Amygdala (tissue), 56 donors: ENCODE measurements at regions not wholly inside any gene's neighbourhood (a gene's known extent, or its start where the extent isn't known, plus 50 kb on each side); places are given as distances from the start of the nearest gene placed in this dataset.

Source experiments
- DNase-seq, 56 donors: peaks; one replicate each; lab custom pipeline; 2025; lab: John Stamatoyannopoulos, UW

- DNase-seq = no peak
Observed at GRCh38 chr1:79575424-79575823, 568.9 kb upstream of the ADGRL4 start.

DNA sequence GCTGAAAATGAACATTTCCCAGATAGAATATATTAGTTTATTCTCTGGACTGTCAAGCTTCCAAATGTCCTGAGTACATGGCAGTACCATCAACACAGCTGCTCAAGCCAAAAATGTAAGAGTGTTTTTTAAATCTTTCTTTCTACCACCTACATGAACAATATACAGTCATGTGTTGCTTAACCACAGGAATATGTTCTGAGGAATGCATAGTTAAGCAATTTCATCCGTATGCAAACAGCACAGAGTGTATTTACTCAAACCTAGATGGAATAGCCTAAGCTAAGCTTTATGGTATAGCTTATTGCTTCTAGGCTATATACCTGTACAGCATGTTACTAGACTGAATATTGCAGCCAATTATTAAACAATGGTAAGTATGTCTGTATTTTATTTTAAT, 561.9 kb upstream of the ADGRL4 start:
- no peak for DNase-seq

DNA sequence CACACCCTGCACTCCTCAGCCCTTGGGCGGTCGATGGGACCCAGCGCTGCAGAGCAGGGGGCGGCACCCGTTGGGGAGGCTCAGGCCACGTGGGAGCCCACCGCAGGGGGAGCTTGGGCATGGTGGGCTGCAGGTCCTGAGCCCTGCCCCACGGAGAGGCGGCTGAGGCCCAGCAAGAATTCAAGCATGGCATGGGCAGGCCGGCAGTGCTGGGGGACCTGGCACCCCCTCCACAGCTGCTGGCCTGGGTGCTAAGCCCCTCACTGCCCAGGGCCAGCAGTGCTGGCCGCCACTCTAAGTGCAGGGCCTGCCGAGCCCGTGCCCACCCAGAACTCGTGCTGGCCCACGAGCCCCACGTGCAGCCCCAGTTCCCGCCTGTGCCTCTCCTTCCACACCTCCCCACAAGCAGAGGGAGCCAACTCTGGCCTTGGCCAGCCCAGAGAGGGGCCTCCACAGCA, 555.0 kb upstream of the ADGRL4 start:
- DNase-seq = no peak

DNA sequence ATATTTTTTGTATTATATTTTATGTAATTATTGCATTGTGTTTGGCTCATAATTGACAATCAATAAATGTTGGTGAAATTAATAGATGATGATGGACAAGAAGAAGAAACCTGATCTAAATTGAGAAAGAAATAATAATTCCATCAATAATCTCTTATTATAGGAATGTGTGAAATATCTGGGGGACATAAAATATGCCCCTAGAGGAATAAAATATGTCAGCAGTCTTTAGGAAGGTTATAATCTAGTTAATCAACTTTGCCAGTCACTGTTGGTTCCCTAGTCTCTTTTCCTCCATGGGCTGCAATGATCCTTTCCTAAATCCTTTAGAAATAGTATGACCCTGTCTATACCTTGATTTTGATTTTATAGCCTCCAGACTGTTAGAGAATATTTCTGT, 549.7 kb upstream of the ADGRL4 start:
- DNase-seq = no peak

DNA sequence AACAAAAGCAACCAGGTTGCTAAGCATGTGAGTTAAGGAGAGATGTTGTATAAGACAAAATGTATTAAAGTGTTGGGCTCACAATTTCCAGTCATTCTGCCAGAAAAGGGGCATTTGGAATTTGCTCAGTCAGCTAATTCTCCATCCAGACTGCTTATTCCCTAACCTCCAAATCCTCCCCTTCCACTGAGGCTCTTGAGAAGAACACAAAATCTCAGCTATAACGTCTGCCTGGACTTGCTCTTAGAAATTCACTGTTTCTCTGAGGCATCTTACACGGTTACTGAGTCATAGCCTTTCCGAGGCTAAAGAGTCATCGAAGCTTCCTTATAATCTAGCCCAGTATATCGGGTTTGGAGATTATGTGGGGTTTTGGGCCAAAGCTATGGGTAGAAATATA, 548.2 kb upstream of the ADGRL4 start:
- no peak for DNase-seq

GRCh38 chr1:79551321-79551720, 544.8 kb upstream of the ADGRL4 start:
- DNase-seq = no peak

DNA sequence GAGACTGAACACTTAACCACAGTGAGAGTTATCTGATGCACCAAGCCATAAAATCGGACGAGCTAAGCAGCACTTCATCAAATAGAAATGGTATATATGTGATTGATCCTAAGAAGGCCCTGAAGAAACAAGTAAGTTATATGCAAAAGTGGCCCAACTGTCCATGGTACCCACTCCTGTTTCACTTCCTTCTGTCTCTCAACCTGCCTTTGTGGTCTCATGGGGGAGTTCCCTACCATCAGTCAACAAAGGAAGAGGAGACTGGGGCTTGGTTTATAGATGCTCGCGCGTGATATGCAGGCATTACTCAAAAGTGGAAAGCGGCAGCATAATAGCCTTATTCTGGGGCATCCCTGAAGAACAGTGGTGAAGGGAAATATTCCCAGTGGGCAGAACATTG, 543.9 kb upstream of the ADGRL4 start:
- no peak for DNase-seq

- no peak for DNase-seq
Observed at GRCh38 chr1:79549201-79549600, 542.7 kb upstream of the ADGRL4 start.

GRCh38 chr1:79547514-79547913, 541.0 kb upstream of the ADGRL4 start:
- no peak for DNase-seq

- DNase-seq = no peak
Observed at GRCh38 chr1:79543394-79543793, 536.9 kb upstream of the ADGRL4 start.

GRCh38 chr1:79539001-79539400, 532.5 kb upstream of the ADGRL4 start:
- DNase-seq = no peak

DNA sequence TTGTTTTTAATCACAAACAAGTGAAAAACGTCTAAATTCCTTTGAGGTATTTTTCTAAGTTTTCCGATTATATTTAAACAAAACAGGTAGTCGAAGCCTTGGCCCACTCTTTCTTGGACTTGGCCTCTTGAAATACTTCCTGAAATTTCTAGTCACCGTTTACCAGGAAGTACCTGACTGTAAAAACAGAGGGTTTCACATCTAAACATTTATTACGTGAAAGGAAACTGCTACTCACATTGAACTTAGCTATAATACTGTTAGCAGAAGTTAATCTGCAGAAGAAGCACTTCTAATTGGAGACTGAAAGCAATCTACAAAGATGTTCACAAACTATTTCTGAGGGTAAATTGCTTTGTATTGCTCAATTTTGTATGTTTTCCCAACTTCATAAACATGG, 526.0 kb upstream of the ADGRL4 start:
- no peak for DNase-seq

- DNase-seq = no peak
Observed at GRCh38 chr1:79531790-79532189, 525.3 kb upstream of the ADGRL4 start.

- DNase-seq = no peak
Observed at GRCh38 chr1:79530476-79530875, 523.9 kb upstream of the ADGRL4 start.

- no peak for DNase-seq
Observed at GRCh38 chr1:79530055-79530454, 523.5 kb upstream of the ADGRL4 start.

DNA sequence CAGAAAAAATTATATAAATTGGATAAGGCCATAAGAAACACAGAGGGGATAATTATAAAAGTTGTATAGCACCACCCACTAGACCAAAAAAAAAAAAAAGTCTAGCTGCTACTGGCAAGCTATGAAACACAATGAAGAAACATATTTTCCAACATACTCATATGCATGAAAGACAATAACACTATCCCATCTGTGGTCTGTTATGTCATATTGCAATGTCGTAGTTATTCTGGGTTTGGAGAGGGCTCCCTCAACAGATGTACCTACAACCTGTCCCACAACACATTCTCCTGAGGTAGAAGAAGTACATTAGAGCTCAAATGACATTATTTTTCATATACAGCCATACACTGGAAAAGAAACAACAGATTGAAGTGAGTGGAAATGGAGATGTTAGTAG, 517.6 kb upstream of the ADGRL4 start:
- no peak for DNase-seq

DNA sequence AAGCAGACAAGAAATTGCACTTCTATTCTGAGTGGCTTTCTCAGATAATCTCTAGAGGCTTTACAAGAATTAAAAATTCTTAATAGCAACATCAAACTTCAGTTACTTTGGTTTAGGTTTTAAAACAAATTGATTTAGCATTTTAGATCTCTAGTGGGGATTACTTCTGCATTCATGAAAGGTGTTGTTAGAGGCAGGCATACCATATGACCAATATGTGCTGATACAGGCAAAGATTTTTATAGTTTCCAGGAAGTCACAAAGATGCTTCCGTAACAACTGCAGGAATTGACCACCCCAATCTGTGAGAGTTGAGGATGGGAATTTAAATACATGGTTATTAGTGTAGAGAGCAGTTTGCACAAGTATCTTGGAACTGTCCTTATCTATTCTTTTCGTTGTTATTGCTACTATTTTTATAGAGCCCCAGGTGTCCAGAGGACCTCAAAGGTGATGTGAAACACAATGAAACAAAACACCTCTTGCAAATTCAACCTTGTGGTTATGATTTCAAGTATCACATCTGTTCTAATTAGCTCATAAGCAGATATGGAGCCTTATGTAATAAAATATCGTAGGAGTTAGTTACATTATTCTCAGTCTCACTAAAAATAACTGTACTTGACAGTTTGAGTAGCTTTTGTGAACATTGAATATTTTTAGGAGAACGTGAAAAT, 512.7 kb upstream of the ADGRL4 start:
- no peak for DNase-seq

GRCh38 chr1:79517470-79518224, 511.1 kb upstream of the ADGRL4 start:
- DNase-seq = no peak

DNA sequence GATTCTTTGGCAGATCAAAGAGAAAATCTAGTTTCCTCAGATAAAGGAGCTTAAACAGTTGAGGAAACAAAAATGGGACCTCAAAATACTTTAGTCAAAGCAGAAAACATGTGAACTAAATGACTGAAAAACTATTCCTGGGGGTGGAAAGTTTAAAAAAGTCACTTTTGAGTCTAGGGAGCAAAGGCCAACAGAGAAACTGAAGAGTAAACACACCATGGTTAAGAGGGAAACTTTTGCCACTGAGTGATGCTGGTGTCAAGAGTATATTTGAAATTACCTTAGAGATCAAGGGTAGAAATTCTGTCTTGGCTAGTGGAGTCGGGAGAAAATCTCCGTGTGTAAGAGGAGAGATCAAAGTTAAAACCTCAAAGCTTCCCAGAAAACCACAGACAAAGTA, 501.2 kb upstream of the ADGRL4 start:
- DNase-seq = no peak

DNA sequence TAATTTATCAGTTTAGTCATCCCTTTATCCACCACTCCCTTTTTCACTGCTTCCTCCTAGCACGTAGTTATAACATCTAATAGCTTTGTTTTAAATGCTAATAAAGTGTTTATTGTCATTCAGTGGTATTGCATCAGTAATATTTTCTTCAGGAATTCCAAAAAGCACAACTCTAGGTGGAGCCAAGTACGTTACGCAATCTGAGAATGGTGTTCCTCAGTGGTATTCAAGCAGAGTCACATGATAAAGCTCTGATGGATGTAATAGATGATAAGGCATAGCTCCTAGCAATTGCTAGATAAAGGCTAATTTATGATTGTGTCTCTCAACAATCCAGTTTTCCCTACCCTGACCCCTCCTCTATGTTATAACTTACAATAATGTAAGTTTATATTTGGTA, 494.6 kb upstream of the ADGRL4 start:
- no peak for DNase-seq

DNA sequence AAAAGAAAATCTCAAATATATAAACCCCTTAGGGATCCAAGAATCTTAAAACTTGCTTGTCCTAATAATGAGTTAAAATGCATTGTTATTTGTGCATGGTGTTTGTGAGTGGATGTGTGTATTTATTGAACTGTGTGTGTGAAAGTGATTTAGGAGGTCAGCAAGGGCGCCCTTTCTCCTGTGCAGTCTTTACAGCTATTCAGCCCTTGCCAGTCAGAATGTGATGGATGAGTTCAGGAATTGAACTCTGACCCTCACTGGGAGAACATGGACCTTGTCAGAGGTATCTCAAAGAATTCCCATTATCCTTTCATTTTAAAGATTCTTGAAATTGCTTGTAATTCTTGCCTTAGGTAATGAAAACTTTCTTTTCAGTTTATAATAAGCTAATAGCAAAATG, 493.0 kb upstream of the ADGRL4 start:
- no peak for DNase-seq

DNA sequence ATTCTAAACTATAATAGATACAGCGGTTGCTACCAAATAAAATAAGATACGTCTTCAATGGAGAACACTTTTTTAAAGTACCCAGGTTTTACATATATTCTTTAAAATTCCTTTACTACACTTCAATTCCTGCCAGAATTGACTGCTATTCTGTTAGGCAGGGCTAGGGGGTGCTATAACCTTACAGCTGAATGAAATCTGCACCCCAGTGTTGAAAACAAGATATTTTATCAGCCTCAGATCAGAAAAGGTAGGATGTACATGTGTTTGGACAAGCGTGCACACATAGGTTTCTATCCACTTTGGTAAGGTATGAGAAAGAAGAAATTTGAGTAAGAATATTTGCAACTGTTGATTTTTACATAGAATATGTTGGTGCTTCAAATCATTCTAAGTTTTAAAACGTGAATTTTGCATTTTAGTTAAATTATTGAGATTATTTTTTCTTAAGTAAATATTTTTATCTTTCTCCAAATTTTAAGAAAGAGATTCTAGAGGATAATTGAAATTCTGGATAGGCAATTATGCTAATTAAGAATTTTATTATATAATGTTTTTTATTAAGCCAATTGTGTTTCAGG, 490.8 kb upstream of the ADGRL4 start:
- DNase-seq = peak in 1 of 56 donors; percentile 15
